ENCODE measurements at regions not wholly inside any gene's neighbourhood (a gene's known extent, or its start where the extent isn't known, plus 50 kb on each side); places are given as distances from the start of the nearest gene placed in this dataset.

DNA sequence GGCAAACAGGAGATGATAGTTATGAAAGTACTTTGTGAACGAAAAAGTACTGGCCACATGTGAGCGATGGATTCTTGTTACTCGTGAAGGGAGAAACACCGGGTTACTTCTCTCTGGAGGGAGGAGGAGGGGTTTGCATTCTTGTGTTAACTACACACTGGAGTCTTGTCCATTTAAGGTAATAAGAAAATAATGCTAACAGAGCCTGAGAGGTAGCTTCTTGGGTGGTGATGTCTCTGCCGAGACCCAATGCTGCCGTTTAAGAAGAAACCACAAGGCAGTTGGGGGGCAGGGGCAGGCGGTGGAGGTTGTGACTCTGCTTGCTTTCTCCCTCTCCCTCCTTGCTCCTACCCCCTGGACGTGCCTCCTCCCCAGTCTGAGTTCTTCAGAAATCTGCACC lies 100.9 kb upstream of the ROPN1 start:
- TF ChIP-seq, protein P1, sequence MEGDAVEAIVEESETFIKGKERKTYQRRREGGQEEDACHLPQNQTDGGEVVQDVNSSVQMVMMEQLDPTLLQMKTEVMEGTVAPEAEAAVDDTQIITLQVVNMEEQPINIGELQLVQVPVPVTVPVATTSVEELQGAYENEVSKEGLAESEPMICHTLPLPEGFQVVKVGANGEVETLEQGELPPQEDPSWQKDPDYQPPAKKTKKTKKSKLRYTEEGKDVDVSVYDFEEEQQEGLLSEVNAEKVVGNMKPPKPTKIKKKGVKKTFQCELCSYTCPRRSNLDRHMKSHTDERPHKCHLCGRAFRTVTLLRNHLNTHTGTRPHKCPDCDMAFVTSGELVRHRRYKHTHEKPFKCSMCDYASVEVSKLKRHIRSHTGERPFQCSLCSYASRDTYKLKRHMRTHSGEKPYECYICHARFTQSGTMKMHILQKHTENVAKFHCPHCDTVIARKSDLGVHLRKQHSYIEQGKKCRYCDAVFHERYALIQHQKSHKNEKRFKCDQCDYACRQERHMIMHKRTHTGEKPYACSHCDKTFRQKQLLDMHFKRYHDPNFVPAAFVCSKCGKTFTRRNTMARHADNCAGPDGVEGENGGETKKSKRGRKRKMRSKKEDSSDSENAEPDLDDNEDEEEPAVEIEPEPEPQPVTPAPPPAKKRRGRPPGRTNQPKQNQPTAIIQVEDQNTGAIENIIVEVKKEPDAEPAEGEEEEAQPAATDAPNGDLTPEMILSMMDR (IDR thresholded peaks at IDR 0.05) = no peak
- no peak for TF ChIP-seq POLR2A (IDR thresholded peaks at IDR 0.05)
